SK-N-SH treated with all-trans-retinoic acid at 6 μM for 48 hours (cell line): ENCODE measurements at regions not wholly inside any gene's neighbourhood (a gene's known extent, or its start where the extent isn't known, plus 50 kb on each side); places are given as distances from the start of the nearest gene placed in this dataset.

ENCODE experiments used
- CSDC2 ChIP-seq: fragments of 250-450 bp; sonication (Bioruptor Pico); IDR thresholded peaks from 2 replicates; pipeline ENCODE4 v1.5.0; 2020; ENCODE audit warnings: mild to moderate bottlenecking, moderate library complexity
- ESRRG ChIP-seq: fragments of 250-450 bp; sonication (Bioruptor Pico); IDR thresholded peaks from 2 replicates; pipeline ENCODE4 v1.6.1; 2021; ENCODE audit warnings: mild to moderate bottlenecking
- ISL1 ChIP-seq: fragments of 250-450 bp; sonication (Bioruptor Pico); IDR thresholded peaks from 2 replicates; pipeline ENCODE4 v2.1.2; 2022; ENCODE audit warnings: mild to moderate bottlenecking, moderate library complexity
- PPARA ChIP-seq: fragments of 250-450 bp; sonication (Bioruptor Pico); IDR thresholded peaks from 2 replicates; pipeline ENCODE4 v1.5.0; 2020; ENCODE audit warnings: mild to moderate bottlenecking, borderline replicate concordance
- RARB ChIP-seq: fragments of 250-450 bp; sonication (Bioruptor Pico); IDR thresholded peaks from 2 replicates; pipeline ENCODE4 v1.8.0; 2021; ENCODE audit warnings: mild to moderate bottlenecking, moderate library complexity
- SNAI2 ChIP-seq: fragments of 250-450 bp; sonication (Bioruptor Pico); IDR thresholded peaks from 2 replicates; pipeline ENCODE4 v1.5.0; 2020; ENCODE audit warnings: mild to moderate bottlenecking, moderate library complexity
- TOX ChIP-seq: fragments of 250-450 bp; sonication (Bioruptor Pico); IDR thresholded peaks from 2 replicates; pipeline ENCODE4 v1.8.0; 2021; ENCODE audit warnings: mild to moderate bottlenecking, moderate library complexity, borderline replicate concordance
- ZFP3 ChIP-seq: fragments of 250-450 bp; sonication (Bioruptor Pico); IDR thresholded peaks from 2 replicates; pipeline ENCODE4 v1.5.0; 2020; ENCODE audit warnings: mild to moderate bottlenecking, moderate library complexity
- ZNF70 ChIP-seq: fragments of 450-650 bp; formaldehyde crosslinking; IDR thresholded peaks from 2 replicates; pipeline ENCODE4 v1.5.0; 2020; ENCODE audit warnings: mild to moderate bottlenecking, moderate library complexity
- TF ChIP-seq, protein P1 (sequence below): fragments of 250-450 bp; sonication (Bioruptor Pico); IDR thresholded peaks from 2 replicates; pipeline ENCODE4 v1.5.1; 2020; ENCODE audit warnings: low read depth, mild to moderate bottlenecking, moderate library complexity
- TF ChIP-seq, protein P2 (sequence below): fragments of 250-450 bp; sonication (Bioruptor Pico); IDR thresholded peaks from 2 replicates; pipeline ENCODE4 v1.8.0; 2020; ENCODE audit warnings: mild to moderate bottlenecking, moderate library complexity, borderline replicate concordance

DNA sequence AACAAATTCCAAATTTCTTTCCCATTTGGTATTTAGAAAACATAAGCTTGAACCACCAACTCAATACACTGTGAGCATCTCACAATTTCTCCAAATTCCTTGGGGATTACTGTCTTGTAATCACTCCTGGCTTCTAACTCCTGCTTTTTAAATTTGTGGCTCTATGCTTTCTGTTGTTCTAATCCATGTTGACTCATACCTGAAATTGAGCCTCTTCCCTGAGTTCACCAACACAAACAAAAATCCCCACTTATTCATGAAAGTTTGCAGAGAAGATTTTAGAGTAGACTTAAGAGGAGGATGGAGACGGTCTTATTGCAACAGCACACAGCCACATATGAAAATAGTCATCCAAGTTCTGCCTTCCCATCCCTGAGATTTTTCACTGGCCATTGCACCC, 252.5 kb downstream of the PTEN start:
- TF ChIP-seq ZFP3 (CRISPR knock-in tag), result no peak
- TF ChIP-seq ESRRG (CRISPR knock-in tag), result no peak
- TF ChIP-seq SNAI2 (CRISPR knock-in tag), result no peak
- no peak for TF ChIP-seq ISL1 (CRISPR knock-in tag)
- TF ChIP-seq PPARA, result no peak
- TF ChIP-seq, protein P1, sequence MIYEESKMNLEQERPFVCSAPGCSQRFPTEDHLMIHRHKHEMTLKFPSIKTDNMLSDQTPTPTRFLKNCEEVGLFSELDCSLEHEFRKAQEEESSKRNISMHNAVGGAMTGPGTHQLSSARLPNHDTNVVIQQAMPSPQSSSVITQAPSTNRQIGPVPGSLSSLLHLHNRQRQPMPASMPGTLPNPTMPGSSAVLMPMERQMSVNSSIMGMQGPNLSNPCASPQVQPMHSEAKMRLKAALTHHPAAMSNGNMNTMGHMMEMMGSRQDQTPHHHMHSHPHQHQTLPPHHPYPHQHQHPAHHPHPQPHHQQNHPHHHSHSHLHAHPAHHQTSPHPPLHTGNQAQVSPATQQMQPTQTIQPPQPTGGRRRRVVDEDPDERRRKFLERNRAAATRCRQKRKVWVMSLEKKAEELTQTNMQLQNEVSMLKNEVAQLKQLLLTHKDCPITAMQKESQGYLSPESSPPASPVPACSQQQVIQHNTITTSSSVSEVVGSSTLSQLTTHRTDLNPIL, result no peak
- TF ChIP-seq, protein P2, sequence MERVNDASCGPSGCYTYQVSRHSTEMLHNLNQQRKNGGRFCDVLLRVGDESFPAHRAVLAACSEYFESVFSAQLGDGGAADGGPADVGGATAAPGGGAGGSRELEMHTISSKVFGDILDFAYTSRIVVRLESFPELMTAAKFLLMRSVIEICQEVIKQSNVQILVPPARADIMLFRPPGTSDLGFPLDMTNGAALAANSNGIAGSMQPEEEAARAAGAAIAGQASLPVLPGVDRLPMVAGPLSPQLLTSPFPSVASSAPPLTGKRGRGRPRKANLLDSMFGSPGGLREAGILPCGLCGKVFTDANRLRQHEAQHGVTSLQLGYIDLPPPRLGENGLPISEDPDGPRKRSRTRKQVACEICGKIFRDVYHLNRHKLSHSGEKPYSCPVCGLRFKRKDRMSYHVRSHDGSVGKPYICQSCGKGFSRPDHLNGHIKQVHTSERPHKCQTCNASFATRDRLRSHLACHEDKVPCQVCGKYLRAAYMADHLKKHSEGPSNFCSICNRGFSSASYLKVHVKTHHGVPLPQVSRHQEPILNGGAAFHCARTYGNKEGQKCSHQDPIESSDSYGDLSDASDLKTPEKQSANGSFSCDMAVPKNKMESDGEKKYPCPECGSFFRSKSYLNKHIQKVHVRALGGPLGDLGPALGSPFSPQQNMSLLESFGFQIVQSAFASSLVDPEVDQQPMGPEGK (CRISPR knock-in tag), result no peak
- no peak for TF ChIP-seq CSDC2
- TF ChIP-seq RARB (CRISPR knock-in tag), result no peak
- no peak for TF ChIP-seq ZNF70 (CRISPR knock-in tag)
- TF ChIP-seq TOX (CRISPR knock-in tag), result no peak
